HG03108 (cell line): ENCODE measurements at regions not wholly inside any gene's neighbourhood (a gene's known extent, or its start where the extent isn't known, plus 50 kb on each side); places are given as distances from the start of the nearest gene placed in this dataset.

ENCODE experiments used
- ATAC-seq: cut with Tn5 transposase; IDR thresholded peaks from one replicate; pipeline ENCODE4 v1.9.1; 2021; ENCODE audit warnings: moderate library complexity; ENCODE audit not compliant: unreplicated experiment

DNA sequence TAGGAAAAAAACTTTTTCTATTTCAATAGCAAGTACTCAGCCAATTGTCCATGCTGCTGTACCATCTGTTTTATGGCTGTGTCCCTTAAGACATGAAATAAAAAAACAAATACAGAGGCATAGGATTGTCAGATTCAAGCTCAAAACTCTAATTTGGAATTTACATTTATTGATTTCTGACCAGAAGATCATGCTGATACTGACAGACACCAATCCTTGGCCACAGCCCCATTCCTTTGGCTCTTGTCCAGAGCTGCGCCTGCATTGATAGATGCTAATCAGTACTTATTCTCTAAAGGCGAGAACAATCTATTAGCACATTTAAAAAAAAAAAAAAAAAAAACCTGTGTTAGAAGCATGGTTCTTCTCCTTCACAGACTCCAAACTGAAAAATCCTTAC, 384.6 kb downstream of the TMEM232 start:
- ATAC-seq: no peak

- ATAC-seq: no peak
These were observed 383.8 kb downstream of the TMEM232 start for GRCh38 chr5:110342683-110343082.

DNA sequence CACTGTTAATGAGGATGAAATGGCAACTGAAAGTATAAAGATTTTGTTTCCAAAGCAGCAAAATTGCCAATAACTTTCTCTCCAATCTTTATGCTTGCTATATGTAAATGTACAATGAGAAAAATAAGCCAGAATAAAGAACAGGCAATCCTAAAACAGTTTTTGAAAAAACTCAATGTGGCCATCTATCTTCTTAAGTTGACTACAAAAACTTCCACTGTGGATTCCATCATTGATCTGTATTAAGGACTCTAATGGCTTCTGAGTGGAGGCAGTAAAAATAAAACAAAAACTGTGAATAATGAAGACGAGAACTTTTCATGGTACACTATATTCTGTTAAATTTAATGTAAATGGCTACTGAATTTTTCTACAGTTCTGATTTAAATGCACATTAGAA, 382.9 kb downstream of the TMEM232 start:
- ATAC-seq: no peak

GRCh38 chr5:110345623-110346022, 380.8 kb downstream of the TMEM232 start:
- no peak for ATAC-seq

DNA sequence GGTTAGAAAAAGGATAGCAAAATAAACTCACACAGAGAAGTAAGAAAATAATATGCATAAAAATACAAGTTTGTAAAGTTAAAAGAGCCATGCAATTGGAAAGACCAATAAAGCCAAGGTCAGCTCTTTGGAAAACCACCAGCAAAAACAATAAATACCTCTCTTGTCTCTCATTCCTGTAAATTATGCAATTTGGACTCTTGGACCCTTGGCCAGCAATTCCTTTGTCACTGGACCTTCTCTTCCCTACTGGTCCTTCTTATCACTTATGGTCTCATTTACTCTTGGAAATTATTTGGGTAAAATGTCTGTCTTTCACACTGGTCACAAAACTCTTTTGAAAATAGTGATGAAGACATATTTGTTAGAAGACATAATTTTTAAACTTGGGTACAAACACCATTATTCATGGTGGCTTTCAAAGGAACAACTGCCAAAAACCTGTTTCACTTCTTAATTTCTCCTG, 379.5 kb downstream of the TMEM232 start:
- no peak for ATAC-seq

- no peak for ATAC-seq
These were observed 378.7 kb downstream of the TMEM232 start for GRCh38 chr5:110347781-110348180.

DNA sequence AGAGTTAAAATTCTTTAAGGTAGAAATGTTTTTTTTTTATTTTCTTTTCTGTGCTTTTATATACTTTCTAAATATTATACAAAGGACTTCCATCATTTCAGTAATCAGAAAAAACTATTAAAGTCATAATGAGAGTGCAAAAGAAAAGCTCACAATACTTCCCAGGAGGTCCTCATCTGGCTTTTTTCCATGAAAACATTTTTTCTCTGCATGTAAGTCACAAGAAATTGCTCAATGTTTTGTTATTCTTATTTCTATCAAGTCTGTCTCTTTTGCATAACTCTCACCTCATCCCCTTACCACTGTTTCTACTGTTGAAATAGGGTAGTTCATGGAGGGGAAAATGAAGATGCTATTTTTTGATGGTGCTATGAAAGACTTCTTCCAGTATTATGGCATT, 375.0 kb downstream of the TMEM232 start:
- no peak for ATAC-seq

- ATAC-seq: no peak
These were observed 372.2 kb downstream of the TMEM232 start for GRCh38 chr5:110354311-110354710.

DNA sequence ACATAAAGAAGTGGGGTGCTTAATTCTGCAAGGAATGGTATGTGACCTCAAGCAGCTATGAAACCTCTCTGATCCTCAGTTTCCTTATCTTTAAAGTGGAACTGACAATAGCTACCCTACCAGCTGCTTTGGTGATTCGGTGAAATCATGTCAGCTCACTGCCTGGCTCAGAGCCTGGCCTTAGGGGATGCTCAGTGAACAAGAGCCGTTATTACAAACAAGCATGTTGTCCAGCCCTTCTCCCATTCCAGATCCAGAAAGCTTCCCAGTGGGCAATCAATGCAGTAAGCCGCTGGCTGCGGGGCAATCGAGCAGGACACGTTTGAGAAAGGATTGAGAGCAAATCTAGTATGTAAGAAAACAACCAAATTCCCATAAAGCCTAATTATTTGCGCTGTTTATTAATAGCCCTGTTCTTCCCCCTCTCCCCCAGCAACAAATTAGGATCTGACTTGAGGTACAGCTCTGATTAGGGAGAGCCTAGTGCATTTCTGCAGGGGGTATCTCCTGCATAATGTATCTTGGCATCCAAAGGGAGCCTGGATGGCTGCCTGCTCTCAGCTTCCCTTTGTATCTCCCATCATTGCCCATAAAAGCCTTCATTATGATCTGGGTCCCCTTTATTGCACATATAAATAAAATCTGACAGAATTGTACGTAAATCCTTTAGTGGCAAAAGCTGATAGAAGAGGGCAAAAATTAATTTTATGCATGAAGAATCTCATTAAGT, 371.4 kb downstream of the TMEM232 start:
- no peak for ATAC-seq

- ATAC-seq: no peak
These were observed 369.8 kb downstream of the TMEM232 start for GRCh38 chr5:110356677-110357076.

GRCh38 chr5:110359221-110359620, 367.2 kb downstream of the TMEM232 start:
- no peak for ATAC-seq

DNA sequence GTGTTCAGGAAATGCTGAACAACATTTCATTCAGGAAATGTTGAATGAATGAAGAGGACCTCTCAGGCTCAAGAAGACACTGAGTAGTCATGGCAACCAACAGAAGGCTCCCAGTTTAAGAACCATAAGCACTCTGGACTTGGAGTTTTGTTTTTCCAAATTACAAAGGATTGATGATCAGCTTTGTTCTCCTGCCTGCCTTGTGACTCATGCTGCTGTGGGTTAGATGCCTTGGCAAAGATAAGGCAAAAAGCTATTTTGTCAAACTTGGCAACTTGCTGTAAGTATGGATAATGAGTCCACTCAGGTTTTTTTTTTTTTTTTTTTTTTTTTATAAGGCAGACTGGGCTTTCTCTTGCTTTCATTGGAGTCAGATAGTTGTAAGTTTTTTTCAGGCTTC, 365.0 kb downstream of the TMEM232 start:
- no peak for ATAC-seq

GRCh38 chr5:110362261-110362660, 364.2 kb downstream of the TMEM232 start:
- ATAC-seq: no peak

DNA sequence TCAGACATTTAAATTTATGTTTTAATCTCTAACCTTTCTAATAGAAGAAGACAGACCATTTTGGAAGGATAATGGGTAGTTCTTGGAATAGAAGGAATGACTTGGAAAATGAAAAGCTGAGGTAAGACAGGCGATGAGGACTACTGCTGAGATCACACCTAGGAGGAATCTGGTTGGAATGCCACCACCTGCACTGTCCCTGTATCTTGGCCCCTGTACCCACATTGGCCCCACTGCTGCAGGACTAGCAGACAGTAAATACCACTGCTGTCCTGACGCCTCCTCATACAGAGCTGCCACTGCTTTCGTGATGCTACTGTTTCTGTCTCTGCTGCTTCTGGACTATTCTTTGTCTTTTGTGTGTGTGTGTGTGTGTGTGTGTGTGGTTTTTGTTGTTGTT, 359.8 kb downstream of the TMEM232 start:
- no peak for ATAC-seq
